Uterus (tissue), 2 donors: ENCODE measurements at regions not wholly inside any gene's neighbourhood (a gene's known extent, or its start where the extent isn't known, plus 50 kb on each side); places are given as distances from the start of the nearest gene placed in this dataset.

Experiments used
- POLR2A ChIP-seq, 2 donors: fragments of 450-650 bp; IDR thresholded peaks; one replicate each; pipeline ENCODE4 v1.6.1; 2016; ENCODE audit warnings: antibody characterized with exemption in 2 of 2, mild to moderate bottlenecking in 1 of 2, moderate library complexity in 1 of 2
- TF ChIP-seq, protein P1 (sequence below), 4 experiments: fragments of 200-600 bp in 2 of 4; fragments of 450-650 bp in 2 of 4; sonication (generic) in 2 of 4; IDR thresholded peaks; one replicate each; pipeline ENCODE4 v1.5.1; 2016 to 2019; ENCODE audit warnings: antibody characterized with exemption in 4 of 4, mild to moderate bottlenecking in 2 of 4, moderate library complexity in 1 of 4

DNA sequence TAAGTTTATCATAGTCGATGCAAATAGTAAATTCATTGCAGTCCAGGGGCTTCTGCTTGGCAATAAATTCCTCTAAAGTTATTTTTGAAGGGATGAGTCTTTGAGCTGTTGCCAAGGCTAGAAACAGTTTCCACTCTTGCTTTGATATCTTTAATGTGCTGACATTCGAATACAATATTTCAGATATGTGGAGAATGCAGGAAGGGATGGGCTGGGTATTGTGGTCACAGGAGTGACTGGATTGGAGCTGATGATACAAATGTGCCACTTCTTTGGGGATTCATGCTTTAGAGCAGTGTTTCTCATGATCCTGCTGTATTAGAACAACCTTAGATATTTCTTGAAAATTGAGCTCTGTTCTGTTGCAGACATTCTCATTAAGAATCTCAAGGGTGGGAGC, 139.0 kb downstream of the PRDM13 start:
- TF ChIP-seq, protein P1, sequence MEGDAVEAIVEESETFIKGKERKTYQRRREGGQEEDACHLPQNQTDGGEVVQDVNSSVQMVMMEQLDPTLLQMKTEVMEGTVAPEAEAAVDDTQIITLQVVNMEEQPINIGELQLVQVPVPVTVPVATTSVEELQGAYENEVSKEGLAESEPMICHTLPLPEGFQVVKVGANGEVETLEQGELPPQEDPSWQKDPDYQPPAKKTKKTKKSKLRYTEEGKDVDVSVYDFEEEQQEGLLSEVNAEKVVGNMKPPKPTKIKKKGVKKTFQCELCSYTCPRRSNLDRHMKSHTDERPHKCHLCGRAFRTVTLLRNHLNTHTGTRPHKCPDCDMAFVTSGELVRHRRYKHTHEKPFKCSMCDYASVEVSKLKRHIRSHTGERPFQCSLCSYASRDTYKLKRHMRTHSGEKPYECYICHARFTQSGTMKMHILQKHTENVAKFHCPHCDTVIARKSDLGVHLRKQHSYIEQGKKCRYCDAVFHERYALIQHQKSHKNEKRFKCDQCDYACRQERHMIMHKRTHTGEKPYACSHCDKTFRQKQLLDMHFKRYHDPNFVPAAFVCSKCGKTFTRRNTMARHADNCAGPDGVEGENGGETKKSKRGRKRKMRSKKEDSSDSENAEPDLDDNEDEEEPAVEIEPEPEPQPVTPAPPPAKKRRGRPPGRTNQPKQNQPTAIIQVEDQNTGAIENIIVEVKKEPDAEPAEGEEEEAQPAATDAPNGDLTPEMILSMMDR (IDR thresholded peaks at IDR 0.05): no peak
- TF ChIP-seq POLR2A (IDR thresholded peaks at IDR 0.05): no peak
